H1 (cell line): ENCODE measurements at regions not wholly inside any gene's neighbourhood (a gene's known extent, or its start where the extent isn't known, plus 50 kb on each side); places are given as distances from the start of the nearest gene placed in this dataset.

ENCODE experiments used
- CTCF ChIA-PET: fragments of 300-600 bp; sonication (Branson Sonifier 250); formaldehyde crosslinking; loops from one replicate; lab custom pipeline; 2021; ENCODE audit not compliant: partially characterized antibody; lab: Charles Lee
- POLR2A ChIA-PET: fragments of 300-600 bp; sonication (Branson Sonifier 250); formaldehyde crosslinking; loops from one replicate; lab custom pipeline; 2021; ENCODE audit warnings: inconsistent platforms; ENCODE audit not compliant: partially characterized antibody; lab: Charles Lee
- DNase-seq, 2 experiments: peaks; one replicate each; pipeline versions ENCODE4 v3.0.0 to v3.0.0-alpha.2; 2010 to 2022; ENCODE audit warnings: low spot score in 2 of 2, low read depth in 1 of 2, mixed read lengths in 1 of 2
- FAIRE-seq: peaks from 2 replicates; lab custom pipeline; 2011; peaks lifted over from hg19 to GRCh38; lab: Jason Lieb, UNC
- H2AFZ ChIP-seq: 2 replicates; pipeline ENCODE4 v1.8.1; 2012; ENCODE audit warnings: low read length, inconsistent platforms
- H2AK5ac ChIP-seq: 2 replicates; pipeline ENCODE4 v1.6.1; 2013; ENCODE audit warnings: low read depth, low read length
- H2BK120ac ChIP-seq: replicated peaks from 2 replicates; pipeline ENCODE3; 2013; ENCODE audit warnings: low read depth, low read length, inconsistent platforms
- H2BK12ac ChIP-seq: 2 replicates; pipeline ENCODE4 v1.6.1; 2013; ENCODE audit warnings: low read depth, low read length
- H2BK15ac ChIP-seq: 2 replicates; pipeline ENCODE4 v1.6.1; 2013; ENCODE audit warnings: low read length
- H2BK20ac ChIP-seq: 2 replicates; pipeline ENCODE4 v1.6.1; 2013; ENCODE audit warnings: low read length
- H2BK5ac ChIP-seq: 2 replicates; pipeline ENCODE4 v1.6.1; 2013; ENCODE audit warnings: low read depth, low read length
- H3K14ac ChIP-seq: 2 replicates; pipeline ENCODE4 v1.6.1; 2013; ENCODE audit warnings: inconsistent platforms; ENCODE audit not compliant: insufficient read length
- H3K18ac ChIP-seq: 2 replicates; pipeline ENCODE4 v1.6.1; 2013; ENCODE audit warnings: low read length; ENCODE audit errors: extremely low read depth
- H3K23ac ChIP-seq: 2 replicates; pipeline ENCODE4 v1.6.1; 2013; ENCODE audit warnings: inconsistent platforms; ENCODE audit not compliant: insufficient read length
- H3K23me2 ChIP-seq: 2 replicates; pipeline ENCODE4 v1.6.1; 2013; ENCODE audit warnings: low read depth, low read length
- H3K27ac ChIP-seq: 2 replicates; pipeline ENCODE4 v1.6.1; 2011; ENCODE audit warnings: low read depth, low read length, inconsistent platforms
- H3K27me3 ChIP-seq, 4 experiments: replicated peaks in 1 of 4; 1 replicate in 1 of 4; 2 replicates in 3 of 4; pipeline versions ENCODE4 v1.6.1 to v1.8.1; 2011 to 2013; ENCODE audit warnings: low read length in 3 of 4, mild to moderate bottlenecking in 3 of 4, inconsistent platforms in 2 of 4, mixed read lengths in 2 of 4, moderate library complexity in 1 of 4; ENCODE audit not compliant: control insufficient read depth in 3 of 4, insufficient read depth in 3 of 4; ENCODE audit errors: extremely low read depth in 1 of 4
- H3K36me3 ChIP-seq, 4 experiments: 2 replicates each; pipeline versions ENCODE4 v1.6.1 to v1.8.1; 2011 to 2013; ENCODE audit warnings: mild to moderate bottlenecking in 4 of 4, low read length in 3 of 4, moderate library complexity in 2 of 4, control low read depth in 1 of 4, inconsistent platforms in 1 of 4; ENCODE audit not compliant: insufficient read depth in 4 of 4, control insufficient read depth in 2 of 4
- H3K4ac ChIP-seq: replicated peaks from 2 replicates; pipeline ENCODE3; 2013; ENCODE audit warnings: low read length, low read depth, mixed read lengths, inconsistent platforms; ENCODE audit not compliant: insufficient read length
- H3K4me1 ChIP-seq, 4 experiments: replicated peaks in 1 of 4; 1 replicate in 1 of 4; 2 replicates in 3 of 4; pipeline versions ENCODE4 v1.6.1 to v1.8.1; 2011 to 2013; ENCODE audit warnings: low read length in 3 of 4, inconsistent platforms in 2 of 4, mixed read lengths in 1 of 4; ENCODE audit not compliant: insufficient read depth in 4 of 4, control insufficient read depth in 3 of 4
- H3K4me2 ChIP-seq, 2 experiments: 2 replicates each; pipeline versions ENCODE4 v1.6.1 to v1.8.1; 2011 to 2013; ENCODE audit warnings: low read depth in 2 of 2, low read length in 2 of 2, control low read depth in 1 of 2, inconsistent platforms in 1 of 2, mild to moderate bottlenecking in 1 of 2; ENCODE audit not compliant: insufficient read depth in 1 of 2
- H3K4me3 ChIP-seq, 4 experiments: fragments of 200-600, 300-600 bp in 1 of 4; sonication (generic), shearing (Covaris generic), sonication (Bioruptor Twin) in 1 of 4; 2 replicates each; pipeline versions ENCODE4 v1.5.1 to v1.8.1; 2011 to 2016; ENCODE audit warnings: low read length in 4 of 4, low read depth in 3 of 4, control low read depth in 2 of 4, inconsistent platforms in 2 of 4, mild to moderate bottlenecking in 2 of 4, mixed read lengths in 1 of 4, moderate library complexity in 1 of 4; ENCODE audit not compliant: insufficient read depth in 2 of 4; ENCODE audit errors: extremely low read depth in 1 of 4
- H3K56ac ChIP-seq: replicated peaks from 2 replicates; pipeline ENCODE3; 2013; ENCODE audit warnings: low read depth, mild to moderate bottlenecking, mixed read lengths, low read length, inconsistent platforms; ENCODE audit not compliant: insufficient read length
- H3K79me1 ChIP-seq: 2 replicates; pipeline ENCODE4 v1.6.1; 2013; ENCODE audit warnings: low read depth, low read length, control low read depth
- H3K79me2 ChIP-seq, 2 experiments: 2 replicates each; pipeline versions ENCODE4 v1.6.1 to v1.8.1; 2012 to 2013; ENCODE audit warnings: low read length in 2 of 2, mild to moderate bottlenecking in 2 of 2, inconsistent platforms in 1 of 2; ENCODE audit not compliant: insufficient read depth in 2 of 2, control insufficient read depth in 1 of 2
- H3K9ac ChIP-seq, 4 experiments: replicated peaks in 1 of 4; 1 replicate in 1 of 4; 2 replicates in 3 of 4; pipeline versions ENCODE4 v1.6.1 to v1.8.1; 2011 to 2013; ENCODE audit warnings: low read depth in 3 of 4, low read length in 3 of 4, control low read depth in 2 of 4, mild to moderate bottlenecking in 2 of 4, moderate library complexity in 2 of 4, inconsistent platforms in 1 of 4; ENCODE audit errors: extremely low read depth in 1 of 4
- H3K9me3 ChIP-seq, 2 experiments: 2 replicates each; pipeline versions ENCODE4 v1.6.1 to v1.8.1; 2012 to 2013; ENCODE audit warnings: mild to moderate bottlenecking in 2 of 2, moderate library complexity in 2 of 2, control low read depth in 1 of 2, inconsistent platforms in 1 of 2, low read depth in 1 of 2, low read length in 1 of 2, mixed read lengths in 1 of 2; ENCODE audit not compliant: insufficient read depth in 2 of 2
- H4K20me1 ChIP-seq, 2 experiments: replicated peaks in 1 of 2; 2 replicates each; pipeline versions ENCODE3 to v1.8.1; 2011 to 2013; ENCODE audit warnings: inconsistent platforms in 2 of 2, low read length in 2 of 2, mild to moderate bottlenecking in 1 of 2; ENCODE audit not compliant: insufficient read depth in 2 of 2, control insufficient read depth in 1 of 2
- H4K5ac ChIP-seq: 2 replicates; pipeline ENCODE4 v1.6.1; 2013; ENCODE audit warnings: low read length, low read depth, mixed read lengths, inconsistent platforms; ENCODE audit not compliant: insufficient read length
- H4K8ac ChIP-seq: 2 replicates; pipeline ENCODE4 v1.8.0; 2013; ENCODE audit warnings: mild to moderate bottlenecking, moderate library complexity, low read length, inconsistent platforms; ENCODE audit not compliant: insufficient read depth; ENCODE audit errors: extremely low read depth
- H4K91ac ChIP-seq: replicated peaks from 2 replicates; pipeline ENCODE3; 2013; ENCODE audit warnings: low read length, mixed read lengths, inconsistent platforms; ENCODE audit not compliant: insufficient read length
- GTF2F1 ChIP-seq: IDR thresholded peaks from 2 replicates; pipeline ENCODE4 v1.6.1; 2012; ENCODE audit warnings: low read depth, low read length, improper control_type of control experiment, borderline replicate concordance
- JUN ChIP-seq: IDR thresholded peaks from 2 replicates; pipeline ENCODE4 v1.6.1; 2011; ENCODE audit warnings: low read depth, mild to moderate bottlenecking, improper control_type of control experiment, low read length
- WGBS, 2 experiments: shearing (Covaris generic) in 1 of 2; methylation state at CpG; one replicate each; pipeline versions ENCODE4 v1.1.6 to v1.1.7; 2013 to 2015; ENCODE audit warnings: low lambda C conversion rate in 2 of 2, mixed read lengths in 2 of 2, inconsistent platforms in 1 of 2, low coverage in 1 of 2, missing lambda C conversion rate in 1 of 2; ENCODE audit not compliant: insufficient replicate concordance in 2 of 2, insufficient coverage in 1 of 2, insufficient read length in 1 of 2; ENCODE audit errors: extremely low coverage in 1 of 2, missing lambda C conversion rate in 1 of 2; 5-methylcytosine and 5-hydroxymethylcytosine counted together
- TF ChIP-seq, protein P1 (sequence below): IDR thresholded peaks from 2 replicates; pipeline ENCODE4 v1.6.1; 2012; ENCODE audit warnings: inconsistent platforms

GRCh38 chr2:107340955-107341354 lies 455.0 kb upstream of the ST6GAL2 start:
- Histone ChIP-seq H4K8ac (no peak overlapping the region), H2BK5ac (no peak overlapping the region), H3K4me2 (no peak overlapping the region), H4K20me1 (no peaks in the 10 kb centered on the region), H2AFZ (no peak overlapping the region), H3K4ac (no peak overlapping the region), H2BK12ac (no peak overlapping the region), H2AK5ac (no peak overlapping the region), H3K14ac (no peak overlapping the region), H3K4me3 (no peak overlapping the region), H3K79me1 (no peaks in the 10 kb centered on the region), H3K23ac (no peak overlapping the region), H3K18ac (no peak overlapping the region), H3K9ac (no peak overlapping the region), H3K9me3 (no peaks in the 10 kb centered on the region), H2BK20ac (no peak overlapping the region), H3K4me1 (no peaks in the 10 kb centered on the region), H2BK15ac (no peak overlapping the region), H3K79me2 (no peaks in the 10 kb centered on the region), H3K36me3 (no peaks in the 10 kb centered on the region), H3K27ac (no peak overlapping the region), H3K56ac (no peak overlapping the region), H3K27me3 (no peaks in the 10 kb centered on the region), H3K23me2 (no peaks in the 10 kb centered on the region), H4K5ac (no peak overlapping the region), H4K91ac (no peak overlapping the region), H2BK120ac (no peak overlapping the region)
- POLR2A ChIA-PET: no interaction called here
- no peak for FAIRE-seq
- DNase-seq: no peak
- CTCF ChIA-PET: interaction anchor here (1.0 kb wide), 1 partner anchor 18 kb away, joined by 3 read pairs; no protein-coding TSS in a partner anchor
- WGBS, 2 experiments: 94% methylated on average over 2 of the region's 2 CpGs; no CpG with 5 or more reads in 1 of the 2 experiments
- no peak for TF ChIP-seq JUN
- no peak for TF ChIP-seq GTF2F1
- TF ChIP-seq, protein P1, sequence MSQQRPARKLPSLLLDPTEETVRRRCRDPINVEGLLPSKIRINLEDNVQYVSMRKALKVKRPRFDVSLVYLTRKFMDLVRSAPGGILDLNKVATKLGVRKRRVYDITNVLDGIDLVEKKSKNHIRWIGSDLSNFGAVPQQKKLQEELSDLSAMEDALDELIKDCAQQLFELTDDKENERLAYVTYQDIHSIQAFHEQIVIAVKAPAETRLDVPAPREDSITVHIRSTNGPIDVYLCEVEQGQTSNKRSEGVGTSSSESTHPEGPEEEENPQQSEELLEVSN: no peak
